ENCODE measurements at regions not wholly inside any gene's neighbourhood (a gene's known extent, or its start where the extent isn't known, plus 50 kb on each side); places are given as distances from the start of the nearest gene placed in this dataset.

GRCh38 chr1:187078321-187078720 is 249.6 kb downstream of the PLA2G4A start:
- H3K4me3 ChIP-seq (ENCODE audit: low read depth, poor library complexity, severe bottlenecking) = no peak overlapping the region
- TF ChIP-seq POLR2A (IDR thresholded peaks at IDR 0.05) (no peak), CTCF (IDR thresholded peaks at IDR 0.05) (no peak)
- no peak for DNase-seq (ENCODE audit: low spot score in 2 of 2)
- intact Hi-C loops (cut with DNase I; ENCODE audit: low total_unique reads) = no loop called here
- WGBS, 2 donors = 88 to 90% methylated on average over 3 of the region's 3 CpGs

- intact Hi-C loops (cut with DNase I; ENCODE audit: low total_unique reads) = no loop called here
- DNase-seq (ENCODE audit: low spot score in 2 of 2) = no peak
- WGBS, 2 donors = 75 to 81% methylated on average over 2 of the region's 2 CpGs
- H3K4me3 ChIP-seq (ENCODE audit: low read depth, poor library complexity, severe bottlenecking) = no peak overlapping the region
- no peak for TF ChIP-seq POLR2A (IDR thresholded peaks at IDR 0.05)
- TF ChIP-seq CTCF (IDR thresholded peaks at IDR 0.05) = no peak
These were observed 250.2 kb downstream of the PLA2G4A start for GRCh38 chr1:187078916-187079315.

- H3K4me3 ChIP-seq (ENCODE audit: low read depth, poor library complexity, severe bottlenecking) = no peak overlapping the region
- 87 to 89% methylated on average over 6 of the region's 6 CpGs for WGBS, 2 donors
- no peak for DNase-seq (ENCODE audit: low spot score in 2 of 2)
- intact Hi-C loops (cut with DNase I; ENCODE audit: low total_unique reads) = no loop called here
- TF ChIP-seq POLR2A (IDR thresholded peaks at IDR 0.05) = no peak
- TF ChIP-seq CTCF (IDR thresholded peaks at IDR 0.05) = no peak
These were observed 250.6 kb downstream of the PLA2G4A start for GRCh38 chr1:187079330-187079729.

DNA sequence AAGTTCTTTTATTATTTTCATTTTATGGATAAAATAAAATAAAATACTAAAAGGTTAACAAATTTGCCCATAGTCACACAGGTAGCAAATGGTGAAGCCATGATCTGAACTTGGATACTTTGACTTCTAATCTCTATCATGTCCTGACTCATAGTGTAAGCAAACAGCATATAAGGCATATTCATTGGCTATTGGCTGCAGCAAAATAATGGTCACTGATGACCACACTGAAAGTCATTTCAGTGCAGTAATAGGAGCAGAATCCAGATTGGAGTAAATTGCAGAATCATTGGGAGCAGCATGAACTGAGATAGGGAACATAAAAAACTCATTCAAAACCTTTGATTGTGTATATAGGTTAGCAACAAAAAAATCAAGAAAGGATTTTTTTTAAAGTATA is 262.9 kb downstream of the PLA2G4A start:
- DNase-seq (ENCODE audit: low spot score in 2 of 2) = no peak
- no peak for TF ChIP-seq POLR2A (IDR thresholded peaks at IDR 0.05)
- TF ChIP-seq CTCF (IDR thresholded peaks at IDR 0.05) = no peak
- intact Hi-C loops (cut with DNase I; ENCODE audit: low total_unique reads) = no loop called here
- H3K4me3 ChIP-seq (ENCODE audit: low read depth, poor library complexity, severe bottlenecking) = no peak overlapping the region

DNA sequence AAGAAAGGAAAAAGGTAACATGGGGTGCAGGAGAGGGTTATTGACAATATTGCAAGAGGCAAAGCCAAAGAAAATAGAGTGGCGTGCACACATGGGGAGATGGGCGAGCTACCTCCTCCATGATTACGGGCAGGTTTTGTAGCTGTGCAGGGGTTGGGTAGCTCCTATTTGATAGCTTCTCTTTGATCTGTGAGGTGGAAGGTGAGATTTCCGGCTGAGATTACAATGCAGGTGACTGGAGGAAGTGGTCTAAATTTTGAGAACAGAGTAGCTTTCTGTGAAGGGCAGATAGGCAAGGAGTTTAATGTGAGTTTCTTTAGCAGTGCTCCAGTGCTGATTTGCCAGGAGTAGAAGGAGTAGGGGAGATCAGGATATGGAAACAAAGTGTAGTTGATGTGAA is 263.4 kb downstream of the PLA2G4A start:
- H3K4me3 ChIP-seq (ENCODE audit: low read depth, poor library complexity, severe bottlenecking) = no peak overlapping the region
- intact Hi-C loops (cut with DNase I; ENCODE audit: low total_unique reads) = no loop called here
- no peak for TF ChIP-seq CTCF (IDR thresholded peaks at IDR 0.05)
- TF ChIP-seq POLR2A (IDR thresholded peaks at IDR 0.05) = no peak
- no peak for DNase-seq (ENCODE audit: low spot score in 2 of 2)
- whole genome bisulfite sequencing, 2 donors = 88 to 90% methylated on average over 4 of the region's 4 CpGs

DNA sequence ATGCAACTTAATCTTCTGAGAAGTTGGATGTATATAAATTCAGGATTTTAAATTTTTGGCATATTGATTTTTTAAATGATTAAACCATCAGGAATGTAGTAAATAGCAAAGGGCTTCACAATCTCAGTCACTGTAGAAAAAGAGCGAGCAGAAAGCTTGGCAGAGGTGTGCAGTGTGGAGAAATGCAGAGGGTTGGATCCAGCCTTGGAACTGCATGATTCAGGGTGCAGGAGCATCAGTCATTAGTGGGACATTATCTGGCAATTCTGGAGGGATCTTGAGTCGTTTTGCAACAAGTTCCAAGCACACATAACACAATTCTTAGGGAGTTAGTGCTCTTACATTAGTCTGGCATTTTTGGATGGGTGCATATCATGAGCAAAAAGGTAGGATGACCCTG is 267.9 kb downstream of the PLA2G4A start:
- TF ChIP-seq CTCF (IDR thresholded peaks at IDR 0.05) (no peak), POLR2A (IDR thresholded peaks at IDR 0.05) (no peak)
- no peak overlapping the region for H3K4me3 ChIP-seq (ENCODE audit: low read depth, poor library complexity, severe bottlenecking)
- intact Hi-C loops (cut with DNase I; ENCODE audit: low total_unique reads) = no loop called here
- WGBS, 2 donors = 45 to 61% methylated on average over 2 of the region's 2 CpGs
- no peak for DNase-seq (ENCODE audit: low spot score in 2 of 2)
